ENCODE measurements at regions not wholly inside any gene's neighbourhood (a gene's known extent, or its start where the extent isn't known, plus 50 kb on each side); places are given as distances from the start of the nearest gene placed in this dataset.

DNA sequence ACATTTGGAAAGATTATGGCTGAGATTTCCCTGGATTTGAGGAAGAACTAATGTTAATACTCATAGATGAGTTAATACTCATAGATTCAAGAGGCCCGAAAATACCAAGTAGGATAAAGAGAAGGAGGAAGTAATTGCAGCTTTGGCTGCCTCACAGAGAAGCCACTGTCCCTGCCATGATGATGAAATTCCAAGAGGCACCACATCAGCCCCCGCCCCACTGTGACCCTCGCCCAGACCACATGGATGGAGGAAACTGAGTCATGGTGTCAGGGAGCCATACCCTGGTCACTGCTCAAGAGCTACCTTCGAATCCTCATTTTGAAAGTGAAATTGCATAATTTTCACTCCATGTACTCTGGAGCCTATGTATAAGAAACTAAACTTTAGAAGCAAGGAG, 57.6 kb upstream of the SLC22A11 start:
- TF ChIP-seq, protein P1, sequence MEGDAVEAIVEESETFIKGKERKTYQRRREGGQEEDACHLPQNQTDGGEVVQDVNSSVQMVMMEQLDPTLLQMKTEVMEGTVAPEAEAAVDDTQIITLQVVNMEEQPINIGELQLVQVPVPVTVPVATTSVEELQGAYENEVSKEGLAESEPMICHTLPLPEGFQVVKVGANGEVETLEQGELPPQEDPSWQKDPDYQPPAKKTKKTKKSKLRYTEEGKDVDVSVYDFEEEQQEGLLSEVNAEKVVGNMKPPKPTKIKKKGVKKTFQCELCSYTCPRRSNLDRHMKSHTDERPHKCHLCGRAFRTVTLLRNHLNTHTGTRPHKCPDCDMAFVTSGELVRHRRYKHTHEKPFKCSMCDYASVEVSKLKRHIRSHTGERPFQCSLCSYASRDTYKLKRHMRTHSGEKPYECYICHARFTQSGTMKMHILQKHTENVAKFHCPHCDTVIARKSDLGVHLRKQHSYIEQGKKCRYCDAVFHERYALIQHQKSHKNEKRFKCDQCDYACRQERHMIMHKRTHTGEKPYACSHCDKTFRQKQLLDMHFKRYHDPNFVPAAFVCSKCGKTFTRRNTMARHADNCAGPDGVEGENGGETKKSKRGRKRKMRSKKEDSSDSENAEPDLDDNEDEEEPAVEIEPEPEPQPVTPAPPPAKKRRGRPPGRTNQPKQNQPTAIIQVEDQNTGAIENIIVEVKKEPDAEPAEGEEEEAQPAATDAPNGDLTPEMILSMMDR (conservative IDR thresholded peaks at IDR 0.05; ENCODE audit: low read length) = no peak
- no peak for TF ChIP-seq EZH2phosphoT487 (IDR thresholded peaks at IDR 0.05; ENCODE audit: borderline replicate concordance)
